ENCODE measurements at regions not wholly inside any gene's neighbourhood (a gene's known extent, or its start where the extent isn't known, plus 50 kb on each side); places are given as distances from the start of the nearest gene placed in this dataset.

- in situ Hi-C loops (cut with HindIII; ENCODE audit: low sequenced_read_pairs), result no loop called here
- TF ChIP-seq CTCF (IDR thresholded peaks at IDR 0.05; ENCODE audit: low read depth, low read length, missing control alignments), result no peak
- no peak for DNase-seq (ENCODE audit: low read depth)
- no peak overlapping the region for H3K4me3 ChIP-seq (ENCODE audit: low read depth, low read length)
These were observed 567.3 kb upstream of the CXADR start for GRCh38 chr21:16945580-16945979.

- DNase-seq (ENCODE audit: low read depth), result no peak
- no peak overlapping the region for H3K4me3 ChIP-seq (ENCODE audit: low read depth, low read length)
- in situ Hi-C loops (cut with HindIII; ENCODE audit: low sequenced_read_pairs), result no loop called here
- no peak for TF ChIP-seq CTCF (IDR thresholded peaks at IDR 0.05; ENCODE audit: low read depth, low read length, missing control alignments)
These were observed 556.0 kb upstream of the CXADR start for GRCh38 chr21:16956824-16957223.

- H3K4me3 ChIP-seq (ENCODE audit: low read depth, low read length), result no peak overlapping the region
- no peak for DNase-seq (ENCODE audit: low read depth)
- TF ChIP-seq CTCF (IDR thresholded peaks at IDR 0.05; ENCODE audit: low read depth, low read length, missing control alignments), result no peak
- in situ Hi-C loops (cut with HindIII; ENCODE audit: low sequenced_read_pairs), result no loop called here
These were observed 547.4 kb upstream of the CXADR start for GRCh38 chr21:16965424-16965823.

- no peak for TF ChIP-seq CTCF (IDR thresholded peaks at IDR 0.05; ENCODE audit: low read depth, low read length, missing control alignments)
- H3K4me3 ChIP-seq (ENCODE audit: low read depth, low read length), result no peak overlapping the region
- in situ Hi-C loops (cut with HindIII; ENCODE audit: low sequenced_read_pairs), result no loop called here
- DNase-seq (ENCODE audit: low read depth), result no peak
These were observed 544.4 kb upstream of the CXADR start for GRCh38 chr21:16968436-16968835.

- in situ Hi-C loops (cut with HindIII; ENCODE audit: low sequenced_read_pairs), result no loop called here
- no peak overlapping the region for H3K4me3 ChIP-seq (ENCODE audit: low read depth, low read length)
- no peak for DNase-seq (ENCODE audit: low read depth)
- TF ChIP-seq CTCF (IDR thresholded peaks at IDR 0.05; ENCODE audit: low read depth, low read length, missing control alignments), result no peak
These were observed 543.2 kb upstream of the CXADR start for GRCh38 chr21:16969636-16970035.

GRCh38 chr21:16974060-16974459 is 538.8 kb upstream of the CXADR start:
- in situ Hi-C loops (cut with HindIII; ENCODE audit: low sequenced_read_pairs), result no loop called here
- no peak for TF ChIP-seq CTCF (IDR thresholded peaks at IDR 0.05; ENCODE audit: low read depth, low read length, missing control alignments)
- no peak overlapping the region for H3K4me3 ChIP-seq (ENCODE audit: low read depth, low read length)
- DNase-seq (ENCODE audit: low read depth), result no peak

- no peak overlapping the region for H3K4me3 ChIP-seq (ENCODE audit: low read depth, low read length)
- DNase-seq (ENCODE audit: low read depth), result no peak
- TF ChIP-seq CTCF (IDR thresholded peaks at IDR 0.05; ENCODE audit: low read depth, low read length, missing control alignments), result no peak
- in situ Hi-C loops (cut with HindIII; ENCODE audit: low sequenced_read_pairs), result no loop called here
These were observed 536.6 kb upstream of the CXADR start for GRCh38 chr21:16976193-16976592.

Measured in astrocyte of the cerebellum (primary cell).